Epithelial cell of esophagus (primary cell): ENCODE measurements at regions not wholly inside any gene's neighbourhood (a gene's known extent, or its start where the extent isn't known, plus 50 kb on each side); places are given as distances from the start of the nearest gene placed in this dataset.

ENCODE experiments used
- DNase-seq: peaks from one replicate; pipeline ENCODE4 v3.0.0; 2010; ENCODE audit warnings: low read depth
- H3K4me3 ChIP-seq: 2 replicates; pipeline ENCODE4 v1.5.1; 2011; ENCODE audit warnings: mild to moderate bottlenecking, low read length, control low read depth
- CTCF ChIP-seq: IDR thresholded peaks from 2 replicates; pipeline ENCODE4 v1.5.1; 2011; ENCODE audit warnings: low read depth, mild to moderate bottlenecking, low read length, control low read depth, inconsistent platforms; ENCODE audit not compliant: insufficient read depth; ENCODE audit errors: missing control alignments

GRCh38 chr1:22321917-22322316 is 129.7 kb upstream of the ZBTB40 start:
- DNase-seq = no peak
- no peak for TF ChIP-seq CTCF
- H3K4me3 ChIP-seq = no peak overlapping the region

- TF ChIP-seq CTCF = no peak
- H3K4me3 ChIP-seq = no peak overlapping the region
- DNase-seq = no peak
These were observed 128.4 kb upstream of the ZBTB40 start for GRCh38 chr1:22323141-22323845.

- no peak for TF ChIP-seq CTCF
- no peak for DNase-seq
- no peak overlapping the region for H3K4me3 ChIP-seq
These were observed 127.7 kb upstream of the ZBTB40 start for GRCh38 chr1:22323846-22324504.

GRCh38 chr1:22325531-22326371 is 125.9 kb upstream of the ZBTB40 start:
- no peak for TF ChIP-seq CTCF
- DNase-seq = no peak
- no peak overlapping the region for H3K4me3 ChIP-seq

- DNase-seq = no peak
- H3K4me3 ChIP-seq = no peak overlapping the region
- TF ChIP-seq CTCF = no peak
These were observed 125.2 kb upstream of the ZBTB40 start for GRCh38 chr1:22326372-22326915.

- no peak for TF ChIP-seq CTCF
- H3K4me3 ChIP-seq = no peak overlapping the region
- no peak for DNase-seq
These were observed 124.7 kb upstream of the ZBTB40 start for GRCh38 chr1:22326931-22327330.
